ENCODE measurements at regions not wholly inside any gene's neighbourhood (a gene's known extent, or its start where the extent isn't known, plus 50 kb on each side); places are given as distances from the start of the nearest gene placed in this dataset.

GRCh38 chr6:21310568-21311140 lies 282.9 kb upstream of the SOX4 start:
- no peak overlapping the region for H3K27ac ChIP-seq
- TF ChIP-seq POLR2A (IDR thresholded peaks at IDR 0.05), result no peak
- TF ChIP-seq EP300 (IDR thresholded peaks at IDR 0.05), result no peak
- ATAC-seq (ENCODE audit: low FRiP score in 2 of 2), result no peak
- H3K4me3 ChIP-seq, result no peak overlapping the region
- H3K4me1 ChIP-seq, result no peaks in the 10 kb centered on the region
- 85 to 88% methylated on average over 13 of the region's 13 CpGs for WGBS, 2 donors
- DNase-seq, result no peak
- H3K9me3 ChIP-seq, result no peaks in the 10 kb centered on the region
- no peaks in the 10 kb centered on the region for H3K36me3 ChIP-seq
- H3K27me3 ChIP-seq, result no peaks in the 10 kb centered on the region

GRCh38 chr6:21312118-21312517 lies 281.4 kb upstream of the SOX4 start:
- Histone ChIP-seq H3K4me3 (no peak overlapping the region), H3K9me3 (no peaks in the 10 kb centered on the region), H3K27me3 (no peaks in the 10 kb centered on the region), H3K36me3 (no peaks in the 10 kb centered on the region), H3K4me1 (no peaks in the 10 kb centered on the region), H3K27ac (no peak overlapping the region)
- no peak for TF ChIP-seq EP300 (IDR thresholded peaks at IDR 0.05)
- no peak for TF ChIP-seq POLR2AphosphoS5 (IDR thresholded peaks at IDR 0.05)
- TF ChIP-seq POLR2A (IDR thresholded peaks at IDR 0.05), result no peak
- no peak for TF ChIP-seq CTCF (IDR thresholded peaks at IDR 0.05)
- DNase-seq (no peak), ATAC-seq (ENCODE audit: low FRiP score in 2 of 2) (no peak)
- WGBS, 2 donors, result 95 to 97% methylated on average over 4 of the region's 4 CpGs

GRCh38 chr6:21317642-21318041 lies 275.9 kb upstream of the SOX4 start:
- no peaks in the 10 kb centered on the region for H3K4me1 ChIP-seq
- DNase-seq (no peak), ATAC-seq (ENCODE audit: low FRiP score in 2 of 2) (no peak)
- TF ChIP-seq POLR2AphosphoS5 (IDR thresholded peaks at IDR 0.05) (no peak), CTCF (IDR thresholded peaks at IDR 0.05) (no peak), POLR2A (IDR thresholded peaks at IDR 0.05) (no peak), EP300 (IDR thresholded peaks at IDR 0.05) (no peak)
- H3K36me3 ChIP-seq, result no peaks in the 10 kb centered on the region
- H3K4me3 ChIP-seq, result no peak overlapping the region
- H3K27ac ChIP-seq, result no peak overlapping the region
- H3K9me3 ChIP-seq, result no peaks in the 10 kb centered on the region
- WGBS, 2 donors, result 57 to 68% methylated on average over 12 of the region's 12 CpGs
- H3K27me3 ChIP-seq, result no peaks in the 10 kb centered on the region

GRCh38 chr6:21321076-21321475 lies 272.5 kb upstream of the SOX4 start:
- WGBS, 2 donors, result 74 to 79% methylated on average over 6 of the region's 6 CpGs
- no peak for ATAC-seq (ENCODE audit: low FRiP score in 2 of 2)
- no peaks in the 10 kb centered on the region for H3K27me3 ChIP-seq
- no peak overlapping the region for H3K4me3 ChIP-seq
- no peak for DNase-seq
- H3K36me3 ChIP-seq, result no peaks in the 10 kb centered on the region
- TF ChIP-seq POLR2AphosphoS5 (IDR thresholded peaks at IDR 0.05) (no peak), CTCF (IDR thresholded peaks at IDR 0.05) (no peak), POLR2A (IDR thresholded peaks at IDR 0.05) (no peak), EP300 (IDR thresholded peaks at IDR 0.05) (no peak)
- H3K9me3 ChIP-seq, result no peaks in the 10 kb centered on the region
- no peaks in the 10 kb centered on the region for H3K4me1 ChIP-seq
- no peak overlapping the region for H3K27ac ChIP-seq

GRCh38 chr6:21321531-21321930 lies 272.0 kb upstream of the SOX4 start:
- DNase-seq (no peak), ATAC-seq (ENCODE audit: low FRiP score in 2 of 2) (no peak)
- no peak for TF ChIP-seq EP300 (IDR thresholded peaks at IDR 0.05)
- no peak for TF ChIP-seq CTCF (IDR thresholded peaks at IDR 0.05)
- no peak for TF ChIP-seq POLR2A (IDR thresholded peaks at IDR 0.05)
- TF ChIP-seq POLR2AphosphoS5 (IDR thresholded peaks at IDR 0.05), result no peak
- Histone ChIP-seq H3K9me3 (no peaks in the 10 kb centered on the region), H3K4me1 (no peaks in the 10 kb centered on the region), H3K27ac (no peak overlapping the region), H3K27me3 (no peaks in the 10 kb centered on the region), H3K4me3 (no peak overlapping the region), H3K36me3 (no peaks in the 10 kb centered on the region)
- 93% methylated on average over 2 of the region's 2 CpGs for WGBS, 2 donors
